ENCODE measurements at regions not wholly inside any gene's neighbourhood (a gene's known extent, or its start where the extent isn't known, plus 50 kb on each side); places are given as distances from the start of the nearest gene placed in this dataset.

DNA sequence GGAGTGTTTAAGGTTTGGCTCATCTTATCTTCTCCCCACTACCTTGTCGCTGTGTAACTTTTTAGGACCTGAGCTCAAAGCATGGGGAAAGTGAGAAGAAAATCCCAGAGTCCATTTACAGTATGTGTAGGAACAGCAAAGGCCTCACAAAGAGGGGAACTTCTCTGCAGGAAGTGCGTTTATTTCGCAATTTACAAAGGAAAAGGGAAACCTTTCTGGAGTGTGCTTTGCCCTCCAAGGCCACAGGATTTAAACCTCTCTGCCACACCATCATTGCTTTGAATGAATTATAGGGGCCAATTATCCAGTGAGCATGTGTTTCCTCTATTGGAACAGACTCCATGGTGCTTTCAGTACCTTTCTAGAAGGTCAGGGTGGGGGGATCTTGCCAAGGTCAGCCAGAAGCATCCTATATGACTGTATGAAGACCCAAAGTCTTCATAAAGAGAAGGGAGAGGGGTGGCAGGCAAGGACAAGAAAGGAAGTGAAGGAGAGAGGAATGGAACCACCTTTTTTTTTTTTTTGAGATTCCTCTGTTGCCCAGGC is 68.1 kb upstream of the LMO2 start:
- Histone ChIP-seq H3K9me3 (no peaks in the 10 kb centered on the region), H3K27ac (no peak overlapping the region), H3K36me3 (ENCODE audit: insufficient read depth in 1 of 2, low read depth in 1 of 2) (no peaks in the 10 kb centered on the region), H3K4me3 (no peak overlapping the region), H3K4me1 (no peaks in the 10 kb centered on the region), H3K27me3 (ENCODE audit: insufficient read depth in 3 of 3, low read length in 2 of 3) (no peaks in the 10 kb centered on the region)
- TF ChIP-seq, protein P1, sequence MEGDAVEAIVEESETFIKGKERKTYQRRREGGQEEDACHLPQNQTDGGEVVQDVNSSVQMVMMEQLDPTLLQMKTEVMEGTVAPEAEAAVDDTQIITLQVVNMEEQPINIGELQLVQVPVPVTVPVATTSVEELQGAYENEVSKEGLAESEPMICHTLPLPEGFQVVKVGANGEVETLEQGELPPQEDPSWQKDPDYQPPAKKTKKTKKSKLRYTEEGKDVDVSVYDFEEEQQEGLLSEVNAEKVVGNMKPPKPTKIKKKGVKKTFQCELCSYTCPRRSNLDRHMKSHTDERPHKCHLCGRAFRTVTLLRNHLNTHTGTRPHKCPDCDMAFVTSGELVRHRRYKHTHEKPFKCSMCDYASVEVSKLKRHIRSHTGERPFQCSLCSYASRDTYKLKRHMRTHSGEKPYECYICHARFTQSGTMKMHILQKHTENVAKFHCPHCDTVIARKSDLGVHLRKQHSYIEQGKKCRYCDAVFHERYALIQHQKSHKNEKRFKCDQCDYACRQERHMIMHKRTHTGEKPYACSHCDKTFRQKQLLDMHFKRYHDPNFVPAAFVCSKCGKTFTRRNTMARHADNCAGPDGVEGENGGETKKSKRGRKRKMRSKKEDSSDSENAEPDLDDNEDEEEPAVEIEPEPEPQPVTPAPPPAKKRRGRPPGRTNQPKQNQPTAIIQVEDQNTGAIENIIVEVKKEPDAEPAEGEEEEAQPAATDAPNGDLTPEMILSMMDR (IDR thresholded peaks at IDR 0.05) = no peak
- ATAC-seq (no peak), DNase-seq (no peak)
- WGBS, 3 donors = 79 to 85% (median 80%) methylated on average over 3 of the region's 3 CpGs
- intact Hi-C loops (cut with DNase I) = no loop called here

DNA sequence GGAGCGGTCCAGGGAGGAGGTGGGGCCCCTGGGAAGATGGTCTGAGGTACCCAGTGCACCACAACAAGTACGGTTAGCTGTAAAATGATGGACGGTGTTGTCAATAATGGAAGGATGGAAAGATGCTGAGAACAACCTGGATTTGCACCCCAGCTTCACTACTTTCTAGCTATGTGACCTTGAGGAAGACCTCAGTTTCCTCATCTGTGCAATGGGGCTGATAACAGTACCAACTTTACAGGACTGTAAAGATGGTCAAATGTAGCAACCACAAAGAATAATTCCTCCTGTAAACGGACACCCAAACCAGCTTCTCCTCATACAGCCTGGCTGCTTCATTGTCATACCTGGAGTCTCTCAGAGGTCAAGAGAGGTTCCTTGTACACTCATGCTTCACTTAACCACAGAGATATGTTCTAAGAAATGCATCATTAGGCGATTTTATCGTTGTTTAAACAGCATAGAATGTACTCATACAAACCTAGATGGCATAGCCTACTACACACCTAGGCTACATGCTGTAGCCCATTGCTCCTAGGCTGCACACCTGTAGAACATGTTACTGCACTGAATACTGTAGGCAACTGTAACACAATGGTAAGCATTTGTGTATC is 65.5 kb upstream of the LMO2 start:
- no peak overlapping the region for H3K27ac ChIP-seq
- H3K36me3 ChIP-seq (ENCODE audit: insufficient read depth in 1 of 2, low read depth in 1 of 2) = no peaks in the 10 kb centered on the region
- no peaks in the 10 kb centered on the region for H3K9me3 ChIP-seq
- no peak for ATAC-seq
- TF ChIP-seq, protein P1 (IDR thresholded peaks at IDR 0.05) = no peak
- no peak for DNase-seq
- no peaks in the 10 kb centered on the region for H3K27me3 ChIP-seq (ENCODE audit: insufficient read depth in 3 of 3, low read length in 2 of 3)
- 84 to 91% (median 85%) methylated on average over 6 of the region's 6 CpGs for WGBS, 3 donors
- intact Hi-C loops (cut with DNase I) = no loop called here
- no peak overlapping the region for H3K4me3 ChIP-seq
- H3K4me1 ChIP-seq = no peaks in the 10 kb centered on the region

DNA sequence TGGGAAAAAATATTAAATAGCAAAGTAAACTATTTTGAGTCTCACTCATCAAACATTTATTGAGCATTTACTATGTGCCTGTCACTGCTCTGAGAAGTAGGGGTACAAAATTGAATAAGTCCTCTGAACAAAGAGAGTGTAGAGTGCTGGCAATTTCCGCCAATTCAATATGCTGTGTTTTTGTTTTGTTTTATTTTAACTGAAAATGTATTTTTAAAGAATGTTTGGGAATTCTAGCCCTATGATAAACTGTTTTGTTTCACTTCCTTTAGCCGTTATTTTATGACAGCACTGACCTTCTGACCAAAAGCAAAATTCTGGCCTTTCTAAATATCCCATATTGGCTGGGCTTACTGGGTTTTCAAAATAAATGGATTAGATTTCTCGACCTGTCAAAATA is 64.7 kb upstream of the LMO2 start:
- 68 to 81% (median 78%) methylated on average over 3 of the region's 3 CpGs for WGBS, 3 donors
- Histone ChIP-seq H3K27me3 (ENCODE audit: insufficient read depth in 3 of 3, low read length in 2 of 3) (no peaks in the 10 kb centered on the region), H3K9me3 (no peaks in the 10 kb centered on the region), H3K36me3 (ENCODE audit: insufficient read depth in 1 of 2, low read depth in 1 of 2) (no peaks in the 10 kb centered on the region), H3K27ac (no peak overlapping the region), H3K4me3 (no peak overlapping the region), H3K4me1 (no peaks in the 10 kb centered on the region)
- TF ChIP-seq, protein P1 (IDR thresholded peaks at IDR 0.05) = no peak
- ATAC-seq = no peak
- DNase-seq = no peak
- intact Hi-C loops (cut with DNase I) = no loop called here

DNA sequence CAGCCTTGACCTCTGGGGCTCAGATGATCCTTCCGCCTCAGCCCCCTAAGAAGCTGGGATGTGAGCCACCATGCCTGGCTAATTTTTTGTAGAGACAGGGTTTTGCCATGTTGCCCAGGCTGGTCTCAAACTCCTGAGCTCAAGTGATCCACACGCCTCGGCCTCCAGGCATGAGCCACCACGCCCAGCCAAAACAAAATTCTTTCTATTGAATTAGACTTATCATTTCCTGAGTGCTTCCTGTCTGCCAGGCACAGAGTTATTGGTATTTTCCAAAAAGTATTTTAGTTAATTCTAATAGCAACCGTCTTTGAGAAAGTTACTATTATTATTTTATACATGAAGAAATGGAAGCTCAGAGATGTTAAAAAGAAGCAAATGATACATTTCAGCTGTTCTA is 61.4 kb upstream of the LMO2 start:
- Histone ChIP-seq H3K4me3 (no peak overlapping the region), H3K9me3 (no peaks in the 10 kb centered on the region), H3K36me3 (ENCODE audit: insufficient read depth in 1 of 2, low read depth in 1 of 2) (no peaks in the 10 kb centered on the region), H3K27me3 (ENCODE audit: insufficient read depth in 3 of 3, low read length in 2 of 3) (no peaks in the 10 kb centered on the region), H3K27ac (no peak overlapping the region), H3K4me1 (no peaks in the 10 kb centered on the region)
- no peak for ATAC-seq
- 69 to 75% (median 73%) methylated on average over 5 of the region's 5 CpGs for WGBS, 3 donors
- intact Hi-C loops (cut with DNase I) = no loop called here
- TF ChIP-seq, protein P1 (IDR thresholded peaks at IDR 0.05) = no peak
- no peak for DNase-seq

DNA sequence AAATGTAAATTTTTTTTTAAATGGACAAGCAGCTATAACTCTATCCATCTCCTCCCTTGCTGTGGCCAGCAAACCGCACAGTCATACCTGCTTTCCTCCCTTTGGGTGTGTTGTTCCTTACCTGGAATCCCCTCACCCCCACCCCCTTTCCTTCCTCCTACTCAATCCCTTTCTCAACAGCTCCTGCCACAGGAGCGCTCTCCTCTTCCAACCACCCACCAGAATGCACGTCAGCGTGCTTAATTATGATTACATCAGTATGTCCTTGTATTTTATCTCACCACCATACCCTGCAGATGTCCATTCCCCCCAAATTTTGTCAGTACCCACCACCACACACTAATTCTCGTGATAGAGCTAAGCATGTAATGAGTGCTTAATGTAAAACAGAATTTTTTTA is 60.9 kb upstream of the LMO2 start:
- H3K27ac ChIP-seq = no peak overlapping the region
- DNase-seq (no peak), ATAC-seq (no peak)
- no peaks in the 10 kb centered on the region for H3K27me3 ChIP-seq (ENCODE audit: insufficient read depth in 3 of 3, low read length in 2 of 3)
- no peak overlapping the region for H3K4me3 ChIP-seq
- TF ChIP-seq, protein P1 (IDR thresholded peaks at IDR 0.05) = no peak
- no peaks in the 10 kb centered on the region for H3K4me1 ChIP-seq
- no peaks in the 10 kb centered on the region for H3K9me3 ChIP-seq
- no peaks in the 10 kb centered on the region for H3K36me3 ChIP-seq (ENCODE audit: insufficient read depth in 1 of 2, low read depth in 1 of 2)
- intact Hi-C loops (cut with DNase I) = no loop called here
- WGBS, 3 donors = 82 to 84% (median 83%) methylated on average over 5 of the region's 5 CpGs
